ENCODE measurements at regions not wholly inside any gene's neighbourhood (a gene's known extent, or its start where the extent isn't known, plus 50 kb on each side); places are given as distances from the start of the nearest gene placed in this dataset.
A peak's percentile ranks its signal among the peaks of the same experiment; 100 is the strongest.
"Not testable (repeated sequence)": the region's sequence is repeated elsewhere in the genome, so short reads cannot be mapped to it uniquely, and the experiment has no call there.

GRCh38 chr4:8719421-8719820 lies 126.9 kb downstream of the CPZ start:
- POLR2A ChIA-PET: no interaction called here
- H3K4me3 Mint-ChIP-seq: no peak overlapping the region
- no peaks in the 10 kb centered on the region for H3K4me1 Mint-ChIP-seq
- DNase-seq (no peak), ATAC-seq (ENCODE audit: low read depth) (no peak)
- H3K27ac Mint-ChIP-seq: no peak overlapping the region
- peaks cover 3% of the 10 kb centered on the region for H3K9me3 Mint-ChIP-seq
- H3K27me3 Mint-ChIP-seq: peaks cover 2% of the 10 kb centered on the region
- H3K36me3 Mint-ChIP-seq: no peaks in the 10 kb centered on the region

- H3K36me3 Mint-ChIP-seq; DNase-seq; POLR2A ChIA-PET; H3K27me3 Mint-ChIP-seq; H3K4me1 Mint-ChIP-seq; H3K9me3 Mint-ChIP-seq; ATAC-seq (ENCODE audit: low read depth); H3K27ac Mint-ChIP-seq; H3K4me3 Mint-ChIP-seq: not testable (repeated sequence)
Observed at GRCh38 chr4:8717470-8717869, 124.9 kb downstream of the CPZ start.

GRCh38 chr4:8710946-8711345 lies 118.4 kb downstream of the CPZ start:
- ATAC-seq (ENCODE audit: low read depth) (no peak), DNase-seq (no peak)
- Mint-ChIP-seq H3K27me3 (no peaks in the 10 kb centered on the region), H3K9me3 (peaks cover 15% of the 10 kb centered on the region), H3K4me3 (no peak overlapping the region), H3K4me1 (no peaks in the 10 kb centered on the region), H3K36me3 (no peaks in the 10 kb centered on the region), H3K27ac (no peak overlapping the region)
- POLR2A ChIA-PET: no interaction called here

DNA sequence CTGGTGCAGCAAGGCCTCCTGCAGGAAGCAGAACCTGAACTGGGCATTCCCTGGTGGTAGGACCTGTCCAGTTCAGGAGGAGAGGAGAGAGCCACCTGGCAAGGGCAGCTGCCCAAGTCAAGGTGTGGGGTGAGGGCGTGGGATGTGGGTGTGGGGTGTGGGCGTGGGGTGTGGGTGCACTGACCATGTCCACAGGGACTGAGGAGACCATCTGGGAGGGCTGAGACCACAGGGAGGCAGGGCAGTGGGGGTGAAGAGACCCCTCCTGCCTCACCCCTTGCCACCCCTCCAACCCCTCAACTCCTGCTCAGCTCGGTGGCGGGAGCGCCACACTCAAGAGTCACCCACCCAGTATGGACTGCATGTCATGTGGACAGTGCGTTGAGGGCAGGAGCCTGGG lies 117.9 kb downstream of the CPZ start:
- ATAC-seq (ENCODE audit: low read depth) (no peak), DNase-seq (no peak)
- POLR2A ChIA-PET: no interaction called here
- H3K27ac Mint-ChIP-seq: no peak overlapping the region
- peaks cover 15% of the 10 kb centered on the region for H3K9me3 Mint-ChIP-seq
- no peak overlapping the region for H3K4me3 Mint-ChIP-seq
- no peaks in the 10 kb centered on the region for H3K4me1 Mint-ChIP-seq
- H3K36me3 Mint-ChIP-seq: no peaks in the 10 kb centered on the region
- no peaks in the 10 kb centered on the region for H3K27me3 Mint-ChIP-seq

DNA sequence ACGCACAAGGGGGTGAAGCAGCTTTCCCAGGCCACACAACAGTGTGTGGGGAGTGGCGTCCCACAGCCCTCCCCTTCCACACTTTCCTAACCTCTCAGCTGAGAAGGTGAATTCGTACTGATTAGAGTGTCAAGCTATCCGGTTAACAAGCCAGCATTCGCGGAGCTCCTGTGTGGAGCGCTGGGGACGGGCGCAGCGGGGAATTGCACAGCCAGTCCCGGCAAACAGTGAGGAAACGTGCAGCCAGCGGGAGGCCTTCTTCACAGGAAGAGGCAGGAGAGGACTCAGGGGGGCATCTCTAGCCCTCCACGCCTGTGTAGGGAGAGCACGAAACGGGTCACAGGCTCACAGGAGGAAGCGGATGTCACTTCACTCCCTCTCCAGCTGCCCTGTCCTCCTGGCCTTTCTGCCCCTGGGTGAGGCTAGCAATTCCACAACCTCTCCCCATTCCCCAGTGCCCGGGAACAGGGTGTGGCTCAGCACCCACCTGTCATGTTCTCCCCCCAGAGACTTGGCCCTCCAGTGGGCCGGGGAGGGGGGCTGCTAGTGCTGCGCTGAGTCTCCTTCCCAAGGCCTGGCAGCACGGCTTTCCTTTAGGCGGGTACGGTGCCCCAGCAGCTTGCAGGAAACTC lies 117.3 kb downstream of the CPZ start:
- Mint-ChIP-seq H3K9me3 (peaks cover 13% of the 10 kb centered on the region), H3K4me3 (no peak overlapping the region), H3K36me3 (no peaks in the 10 kb centered on the region), H3K27ac (no peak overlapping the region), H3K4me1 (no peaks in the 10 kb centered on the region), H3K27me3 (no peaks in the 10 kb centered on the region)
- POLR2A ChIA-PET: no interaction called here
- ATAC-seq (ENCODE audit: low read depth) (no peak), DNase-seq (peak; percentile 6)

- no peak for ATAC-seq (ENCODE audit: low read depth)
- no peak for DNase-seq
- H3K4me3 Mint-ChIP-seq: no peak overlapping the region
- H3K27ac Mint-ChIP-seq: no peak overlapping the region
- no peaks in the 10 kb centered on the region for H3K4me1 Mint-ChIP-seq
- H3K9me3 Mint-ChIP-seq: peaks cover 12% of the 10 kb centered on the region
- no peaks in the 10 kb centered on the region for H3K36me3 Mint-ChIP-seq
- POLR2A ChIA-PET: no interaction called here
- no peaks in the 10 kb centered on the region for H3K27me3 Mint-ChIP-seq
Observed at GRCh38 chr4:8709050-8709728, 116.6 kb downstream of the CPZ start.

GRCh38 chr4:8708401-8709021 lies 115.9 kb downstream of the CPZ start:
- Mint-ChIP-seq H3K4me3 (no peak overlapping the region), H3K27ac (no peak overlapping the region), H3K9me3 (peaks cover 10% of the 10 kb centered on the region), H3K36me3 (no peaks in the 10 kb centered on the region), H3K4me1 (no peaks in the 10 kb centered on the region), H3K27me3 (no peaks in the 10 kb centered on the region)
- POLR2A ChIA-PET: no interaction called here
- no peak for ATAC-seq (ENCODE audit: low read depth)
- no peak for DNase-seq

- DNase-seq (no peak), ATAC-seq (ENCODE audit: low read depth) (no peak)
- peaks cover 2% of the 10 kb centered on the region for H3K9me3 Mint-ChIP-seq
- no peaks in the 10 kb centered on the region for H3K4me1 Mint-ChIP-seq
- no peak overlapping the region for H3K4me3 Mint-ChIP-seq
- H3K27ac Mint-ChIP-seq: no peak overlapping the region
- H3K27me3 Mint-ChIP-seq: no peaks in the 10 kb centered on the region
- H3K36me3 Mint-ChIP-seq: no peaks in the 10 kb centered on the region
- POLR2A ChIA-PET: no interaction called here
Observed at GRCh38 chr4:8707045-8707781, 114.6 kb downstream of the CPZ start.

GRCh38 chr4:8706216-8707044 lies 113.9 kb downstream of the CPZ start:
- Mint-ChIP-seq H3K36me3 (no peaks in the 10 kb centered on the region), H3K4me1 (no peaks in the 10 kb centered on the region), H3K4me3 (no peak overlapping the region), H3K27me3 (no peaks in the 10 kb centered on the region), H3K9me3 (peaks cover 2% of the 10 kb centered on the region), H3K27ac (no peak overlapping the region)
- DNase-seq (no peak), ATAC-seq (ENCODE audit: low read depth) (no peak)
- POLR2A ChIA-PET: no interaction called here

GRCh38 chr4:8705161-8706145 lies 112.9 kb downstream of the CPZ start:
- ATAC-seq (ENCODE audit: low read depth): no peak
- Mint-ChIP-seq H3K36me3 (no peaks in the 10 kb centered on the region), H3K9me3 (no peaks in the 10 kb centered on the region), H3K4me3 (no peak overlapping the region), H3K27me3 (no peaks in the 10 kb centered on the region), H3K27ac (no peak overlapping the region), H3K4me1 (no peaks in the 10 kb centered on the region)
- POLR2A ChIA-PET: no interaction called here
- no peak for DNase-seq

DNA sequence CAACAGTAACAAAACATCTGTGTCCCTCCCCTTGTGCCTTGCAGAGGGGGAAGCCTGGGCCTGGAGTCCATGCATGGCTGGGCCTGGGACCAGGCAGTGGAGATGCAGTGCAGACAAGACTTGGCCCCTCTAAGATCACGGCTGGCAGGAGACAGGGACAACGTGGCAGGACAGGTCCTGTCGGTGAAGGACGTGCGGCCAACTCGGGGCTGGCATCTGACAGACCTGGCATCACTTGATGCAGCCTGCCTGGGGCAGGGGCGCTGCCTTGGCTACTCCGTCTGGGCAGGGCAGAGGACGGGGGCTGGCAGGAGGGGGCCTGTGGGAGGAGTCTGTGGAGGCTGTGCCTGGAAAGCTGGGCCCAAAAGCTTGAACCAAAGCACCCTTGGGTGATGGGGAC lies 112.1 kb downstream of the CPZ start:
- H3K36me3 Mint-ChIP-seq: no peaks in the 10 kb centered on the region
- H3K4me1 Mint-ChIP-seq: no peaks in the 10 kb centered on the region

DNA sequence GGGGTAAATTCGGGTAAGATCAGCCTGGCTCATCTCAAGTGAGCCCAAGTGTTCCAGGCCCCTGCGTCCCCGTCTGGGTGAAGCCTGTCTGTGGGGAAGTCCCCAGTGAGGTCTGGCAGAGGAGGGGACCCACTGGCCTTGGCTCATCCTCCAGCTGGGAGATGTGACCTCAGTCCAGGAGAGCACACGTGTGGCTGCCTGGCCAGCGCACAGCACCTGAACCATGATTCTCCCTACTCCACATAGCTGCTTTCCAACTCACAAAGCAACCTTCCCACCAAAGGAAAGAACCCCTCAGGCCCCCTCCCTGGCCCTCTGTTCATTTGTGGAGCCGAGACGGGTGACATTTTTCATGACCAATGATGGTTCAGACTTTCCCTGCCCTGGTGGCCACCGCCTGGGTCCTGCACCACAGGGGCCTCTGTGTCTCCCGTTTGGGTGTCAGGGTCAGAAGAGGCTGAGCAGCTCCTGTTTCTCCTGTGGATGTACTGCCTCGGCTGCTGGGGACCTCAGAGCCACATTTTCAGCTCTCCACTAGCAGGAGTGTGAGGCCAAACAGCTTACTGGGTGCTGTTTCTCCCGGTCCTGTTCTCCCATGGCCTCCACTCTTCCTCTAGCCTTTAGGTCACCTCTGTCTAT lies 111.4 kb downstream of the CPZ start:
- Mint-ChIP-seq H3K27me3 (no peaks in the 10 kb centered on the region), H3K4me3 (no peak overlapping the region), H3K36me3 (no peaks in the 10 kb centered on the region), H3K4me1 (no peaks in the 10 kb centered on the region), H3K9me3 (no peaks in the 10 kb centered on the region), H3K27ac (no peak overlapping the region)
- POLR2A ChIA-PET: no interaction called here
- ATAC-seq (ENCODE audit: low read depth) (no peak), DNase-seq (no peak)

More for the DNA sequence above, 112.1 kb downstream of the CPZ start:
- H3K9me3 Mint-ChIP-seq: no peaks in the 10 kb centered on the region
- POLR2A ChIA-PET: no interaction called here
- DNase-seq: no peak
- no peak overlapping the region for H3K4me3 Mint-ChIP-seq
- no peaks in the 10 kb centered on the region for H3K27me3 Mint-ChIP-seq
- ATAC-seq (ENCODE audit: low read depth): no peak
- H3K27ac Mint-ChIP-seq: no peak overlapping the region
